WI38 (cell line): ENCODE measurements at regions not wholly inside any gene's neighbourhood (a gene's known extent, or its start where the extent isn't known, plus 50 kb on each side); places are given as distances from the start of the nearest gene placed in this dataset.

Experiments used
- H3K4me3 ChIP-seq: 2 replicates; pipeline ENCODE4 v1.5.1; 2011; ENCODE audit warnings: low read depth, mild to moderate bottlenecking, control low read depth, low read length
- TF ChIP-seq, protein P1 (sequence below): IDR thresholded peaks from 2 replicates; pipeline ENCODE4 v1.5.1; 2012; ENCODE audit warnings: low read depth, mild to moderate bottlenecking, control low read depth, low read length

DNA sequence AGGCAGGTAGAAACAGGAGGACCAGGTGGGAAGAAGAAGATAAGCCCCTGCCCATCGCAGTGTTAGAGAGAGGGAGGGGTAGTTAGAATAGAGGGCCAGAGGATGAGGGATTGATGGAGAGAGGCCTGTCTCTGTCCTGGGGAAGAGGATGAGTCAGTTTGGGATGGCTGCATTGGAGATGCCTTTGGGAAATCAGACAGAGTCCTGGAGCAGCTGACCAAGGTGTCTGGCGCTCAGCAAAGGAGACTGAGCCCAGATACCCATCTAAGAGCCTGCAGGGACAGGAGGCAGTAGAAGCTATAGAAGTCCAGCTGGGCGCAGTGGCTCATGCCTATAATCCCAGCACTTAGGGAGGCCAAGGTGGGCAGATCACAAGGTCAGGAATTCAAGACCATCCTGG lies 177.8 kb upstream of the HAAO start:
- TF ChIP-seq, protein P1, sequence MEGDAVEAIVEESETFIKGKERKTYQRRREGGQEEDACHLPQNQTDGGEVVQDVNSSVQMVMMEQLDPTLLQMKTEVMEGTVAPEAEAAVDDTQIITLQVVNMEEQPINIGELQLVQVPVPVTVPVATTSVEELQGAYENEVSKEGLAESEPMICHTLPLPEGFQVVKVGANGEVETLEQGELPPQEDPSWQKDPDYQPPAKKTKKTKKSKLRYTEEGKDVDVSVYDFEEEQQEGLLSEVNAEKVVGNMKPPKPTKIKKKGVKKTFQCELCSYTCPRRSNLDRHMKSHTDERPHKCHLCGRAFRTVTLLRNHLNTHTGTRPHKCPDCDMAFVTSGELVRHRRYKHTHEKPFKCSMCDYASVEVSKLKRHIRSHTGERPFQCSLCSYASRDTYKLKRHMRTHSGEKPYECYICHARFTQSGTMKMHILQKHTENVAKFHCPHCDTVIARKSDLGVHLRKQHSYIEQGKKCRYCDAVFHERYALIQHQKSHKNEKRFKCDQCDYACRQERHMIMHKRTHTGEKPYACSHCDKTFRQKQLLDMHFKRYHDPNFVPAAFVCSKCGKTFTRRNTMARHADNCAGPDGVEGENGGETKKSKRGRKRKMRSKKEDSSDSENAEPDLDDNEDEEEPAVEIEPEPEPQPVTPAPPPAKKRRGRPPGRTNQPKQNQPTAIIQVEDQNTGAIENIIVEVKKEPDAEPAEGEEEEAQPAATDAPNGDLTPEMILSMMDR = no peak
- H3K4me3 ChIP-seq = no peak overlapping the region

DNA sequence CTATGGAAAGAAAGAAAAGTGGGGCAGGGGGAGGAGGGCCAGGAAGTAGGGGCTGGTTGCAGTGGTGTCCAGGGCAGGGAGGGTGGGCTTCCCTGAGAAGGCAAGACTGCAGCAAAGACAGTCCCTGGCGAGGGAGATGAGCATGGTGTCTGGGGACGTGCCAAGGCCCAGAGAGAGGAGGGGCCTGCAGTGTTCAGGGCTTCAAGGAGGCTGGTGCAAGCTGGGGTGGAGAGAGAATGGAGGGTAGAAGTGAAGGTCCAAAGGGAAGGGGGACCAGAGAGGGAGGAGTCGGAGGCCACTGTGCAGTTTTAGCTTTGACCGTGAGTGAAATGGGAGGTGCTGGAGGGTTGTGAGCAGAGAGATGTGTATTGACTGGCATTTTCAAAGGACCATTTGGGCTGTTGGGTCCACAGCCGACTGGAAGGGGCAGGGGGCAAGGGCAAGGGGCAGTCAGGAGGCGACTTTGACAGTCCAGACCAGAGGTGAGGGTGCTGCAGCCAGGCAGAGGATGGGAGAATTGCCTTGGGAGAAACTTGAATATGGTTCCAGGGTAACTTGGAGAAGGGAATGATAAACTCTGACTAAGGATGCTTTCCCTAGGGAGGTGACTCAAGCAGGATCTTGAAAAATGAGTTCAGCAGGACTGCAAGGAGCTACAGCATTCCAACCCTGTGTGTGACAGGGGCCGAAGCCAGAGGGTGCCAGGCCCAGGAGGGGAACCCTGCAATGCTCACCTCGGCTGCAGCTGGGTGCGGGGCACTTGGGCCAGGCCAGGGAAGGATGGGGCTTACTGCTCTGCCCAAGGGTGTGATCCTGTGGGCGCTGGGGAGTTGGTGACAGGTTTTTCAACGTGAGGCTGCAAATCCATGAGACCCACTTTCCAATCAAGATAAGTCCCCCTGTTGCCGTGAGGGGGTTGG lies 177.1 kb upstream of the HAAO start:
- H3K4me3 ChIP-seq = no peak overlapping the region
- TF ChIP-seq, protein P1 = no peak

DNA sequence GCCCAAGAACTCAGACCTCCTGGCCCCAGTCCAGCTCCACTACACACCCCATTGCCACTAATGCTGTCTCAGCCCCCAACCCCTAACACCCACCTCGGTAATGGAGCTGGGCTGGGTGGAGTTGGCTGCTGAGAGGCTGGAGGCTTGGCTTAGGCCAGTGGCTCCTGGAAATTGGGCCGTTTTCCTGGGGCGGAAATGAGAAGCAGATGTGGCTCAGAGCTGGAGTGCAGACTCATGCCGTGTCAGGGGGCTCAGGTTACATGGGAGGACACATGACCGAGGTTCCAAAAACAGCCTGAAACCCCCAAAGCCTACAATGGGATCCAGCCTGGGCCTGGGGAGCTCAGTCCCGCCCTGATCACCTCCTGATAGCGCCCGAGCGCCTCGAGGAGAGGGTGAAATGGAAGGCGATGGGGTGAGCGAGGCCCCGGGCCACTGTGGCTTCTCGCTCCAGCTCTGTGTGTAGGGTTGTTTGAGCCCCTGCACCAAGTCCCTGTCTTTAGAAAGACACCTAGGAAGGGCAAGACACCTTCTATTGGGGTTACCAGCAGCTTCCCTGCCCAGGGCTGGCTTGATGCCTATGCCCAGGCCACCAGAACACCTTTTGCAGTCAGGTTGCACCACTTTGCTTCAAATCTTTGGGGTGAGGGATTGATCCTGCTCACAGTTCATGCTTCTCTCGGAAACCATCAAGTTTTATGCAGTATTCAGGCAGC lies 175.7 kb upstream of the HAAO start:
- TF ChIP-seq, protein P1 = no peak
- H3K4me3 ChIP-seq = no peak overlapping the region

DNA sequence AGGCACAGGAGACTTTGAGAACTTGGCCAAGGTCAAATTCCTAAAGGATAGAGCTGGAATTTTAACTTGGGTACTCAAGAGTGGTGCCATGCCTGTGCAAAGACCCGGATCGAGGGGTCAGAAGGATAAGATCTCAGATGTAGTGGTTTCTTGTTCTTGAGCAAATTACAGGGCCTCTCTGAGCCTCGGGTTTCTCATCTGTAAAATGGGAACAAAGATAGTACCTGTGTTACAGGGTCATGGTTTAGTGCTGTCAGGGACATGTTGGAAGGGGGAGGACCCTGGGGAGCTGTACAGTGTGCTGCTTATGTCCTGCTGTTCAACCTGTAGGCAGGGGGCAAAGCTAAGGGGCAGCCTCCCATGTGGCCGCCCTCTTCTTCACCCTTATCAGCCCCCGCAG lies 173.5 kb upstream of the HAAO start:
- no peak overlapping the region for H3K4me3 ChIP-seq
- TF ChIP-seq, protein P1 = no peak

DNA sequence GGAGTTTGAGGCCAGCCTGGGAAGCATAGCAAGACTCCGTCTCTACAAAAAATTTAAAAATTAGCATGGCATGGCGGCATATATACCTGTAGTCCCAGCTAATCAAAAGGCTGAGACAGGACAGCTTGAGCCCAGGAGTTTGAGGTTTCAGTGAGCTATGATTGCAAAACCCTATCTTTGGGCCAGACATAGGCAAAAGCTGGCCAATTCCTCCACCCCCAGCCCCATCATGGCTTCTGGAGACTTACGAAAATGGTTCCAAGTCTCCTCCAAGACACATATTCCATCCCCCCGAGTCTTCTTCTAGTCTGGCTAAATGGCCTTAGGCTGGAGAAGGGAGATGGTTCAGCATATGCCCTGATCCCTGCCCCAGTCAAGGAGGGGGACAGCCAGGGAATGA lies 172.8 kb upstream of the HAAO start:
- TF ChIP-seq, protein P1 = no peak
- H3K4me3 ChIP-seq = no peak overlapping the region

DNA sequence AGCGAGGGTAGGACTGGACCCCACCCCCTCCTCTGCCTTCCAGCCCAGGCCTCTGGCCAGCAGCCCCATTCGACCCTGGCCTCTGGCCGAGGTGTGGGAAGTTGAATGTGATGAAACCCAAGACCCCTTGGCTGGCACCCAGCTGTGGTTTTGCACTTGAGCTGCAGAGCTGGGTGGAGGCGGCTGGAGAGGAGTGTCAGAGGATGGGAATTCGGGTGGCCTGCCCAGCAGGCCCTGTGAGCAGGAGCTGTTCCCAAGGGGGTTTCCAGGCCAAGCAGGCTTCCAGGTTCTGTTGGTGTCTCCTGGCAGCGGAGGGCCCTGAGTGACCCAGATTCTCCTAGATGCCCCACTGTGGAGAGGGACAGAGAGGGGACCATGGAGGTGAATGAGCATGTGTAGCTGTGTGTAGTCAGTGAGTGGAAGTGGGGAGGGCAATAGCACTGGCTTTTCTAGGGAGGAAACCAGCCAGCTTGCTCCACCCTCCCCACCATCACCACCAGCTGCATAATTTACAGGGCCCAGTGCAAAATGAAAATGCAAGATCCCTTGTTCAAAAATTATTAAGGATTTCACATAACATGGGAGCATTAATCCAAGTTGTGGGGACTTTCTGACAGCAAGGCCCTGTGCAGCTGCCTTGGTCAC lies 172.2 kb upstream of the HAAO start:
- TF ChIP-seq, protein P1 = no peak
- no peak overlapping the region for H3K4me3 ChIP-seq
